NCI-H1105 (cell line): ENCODE measurements at regions not wholly inside any gene's neighbourhood (a gene's known extent, or its start where the extent isn't known, plus 50 kb on each side); places are given as distances from the start of the nearest gene placed in this dataset.

ENCODE experiments used
- DNase-seq: peaks from one replicate; lab custom pipeline; 2025; lab: John Stamatoyannopoulos, UW

DNA sequence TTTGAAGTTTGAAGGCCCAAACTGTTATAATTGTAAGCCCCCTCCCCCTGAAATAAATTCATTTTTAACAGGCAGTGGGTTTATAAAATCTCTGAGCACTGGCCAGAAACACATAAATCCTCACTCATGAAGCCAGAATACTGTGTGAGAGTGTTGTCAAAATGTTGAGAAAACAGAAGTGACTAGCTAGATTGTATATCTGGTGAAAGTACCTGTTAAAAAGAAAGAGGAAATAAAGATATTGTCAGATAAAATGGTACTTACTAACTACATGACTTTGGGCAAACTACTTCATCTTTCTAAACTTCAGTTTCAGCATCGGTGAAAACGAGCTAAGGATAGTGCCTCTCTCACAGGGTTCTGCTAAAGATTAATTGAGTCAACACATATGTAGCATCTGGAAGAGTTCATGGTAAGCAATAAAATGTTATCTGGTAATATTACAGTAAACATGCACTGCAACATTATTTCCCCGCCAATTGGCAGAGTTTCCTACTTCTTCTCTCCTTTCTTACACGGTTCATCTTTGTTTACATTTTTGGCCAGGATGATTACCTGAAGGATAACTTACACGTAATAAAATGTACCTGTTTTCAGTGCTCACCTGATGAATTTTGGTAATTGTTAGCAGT is 202.5 kb upstream of the CHRM2 start:
- no peak for DNase-seq

DNA sequence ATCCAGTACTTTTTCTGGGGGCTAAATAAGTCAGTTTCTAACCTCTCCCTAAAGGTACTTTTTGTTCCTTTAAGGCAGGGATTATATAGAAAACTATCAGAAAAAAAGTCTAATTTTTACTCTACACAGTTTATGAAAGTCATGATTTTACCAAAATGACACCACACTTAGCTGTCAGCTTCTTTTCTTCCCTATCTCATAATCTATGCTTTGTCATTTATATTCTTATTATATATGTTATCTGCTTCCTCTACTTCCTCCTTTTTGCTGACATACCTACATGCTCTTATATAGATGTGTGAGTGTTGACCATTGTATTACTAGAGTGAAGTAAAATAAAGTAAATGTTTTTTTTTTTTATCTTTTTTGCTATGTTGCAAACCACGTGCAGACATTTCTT is 203.9 kb upstream of the CHRM2 start:
- DNase-seq: no peak

DNA sequence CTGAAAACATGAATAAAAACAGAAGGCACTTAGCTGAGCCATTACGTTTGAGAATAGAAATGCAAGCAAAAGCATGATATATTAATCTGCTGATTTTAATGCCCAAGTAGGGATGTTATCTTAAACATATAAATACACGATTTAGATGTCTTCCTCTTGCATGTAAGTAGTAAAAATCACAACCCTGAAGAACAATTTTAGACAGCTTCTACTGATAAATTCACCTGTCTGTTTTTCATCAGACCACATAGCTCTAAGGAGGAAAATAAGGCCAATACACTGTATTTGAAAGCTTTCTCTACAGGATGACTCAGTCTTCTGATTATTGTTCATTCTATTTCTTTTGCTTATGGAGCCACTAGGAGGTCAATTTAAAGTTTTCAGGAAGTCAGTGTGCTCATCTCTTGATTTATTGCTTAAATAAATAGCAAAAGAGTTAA is 210.9 kb upstream of the CHRM2 start:
- DNase-seq: no peak

DNA sequence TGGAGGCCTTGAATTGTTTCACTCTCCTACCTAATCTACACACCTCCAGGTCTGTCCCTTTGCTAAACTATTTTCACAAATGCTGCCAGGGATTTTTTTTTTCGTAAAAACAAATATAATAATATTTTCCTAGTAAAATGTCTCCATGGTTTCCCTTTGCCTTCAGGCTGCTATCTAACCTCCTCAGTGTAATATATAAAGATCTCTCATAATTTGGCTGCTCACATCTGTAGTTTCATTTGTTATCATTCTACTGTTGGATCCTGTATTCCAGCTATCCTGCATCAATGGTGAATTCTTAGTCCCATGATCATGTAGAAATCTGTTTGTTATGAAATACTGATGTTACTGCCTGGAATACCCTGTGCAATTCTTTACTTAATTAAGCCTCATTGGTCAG is 211.9 kb upstream of the CHRM2 start:
- no peak for DNase-seq

DNA sequence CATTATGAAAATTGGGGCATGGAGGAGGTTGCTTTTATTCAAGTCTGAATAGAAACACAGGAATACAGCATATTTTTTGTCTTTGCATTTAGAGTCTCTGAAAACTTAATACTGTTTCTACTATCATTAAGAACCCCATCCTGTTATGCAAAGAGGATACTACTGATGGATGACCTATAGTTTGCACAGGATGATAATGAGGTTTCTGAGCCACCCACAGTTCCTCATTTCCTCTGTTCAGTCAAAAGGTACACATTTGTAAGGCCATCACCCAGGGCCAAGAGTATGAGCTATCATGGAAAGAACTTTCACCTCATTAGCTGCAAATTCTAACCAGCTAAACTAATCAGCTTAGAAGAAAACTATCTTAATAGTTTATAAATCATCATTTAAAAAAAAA is 213.0 kb upstream of the CHRM2 start:
- no peak for DNase-seq

DNA sequence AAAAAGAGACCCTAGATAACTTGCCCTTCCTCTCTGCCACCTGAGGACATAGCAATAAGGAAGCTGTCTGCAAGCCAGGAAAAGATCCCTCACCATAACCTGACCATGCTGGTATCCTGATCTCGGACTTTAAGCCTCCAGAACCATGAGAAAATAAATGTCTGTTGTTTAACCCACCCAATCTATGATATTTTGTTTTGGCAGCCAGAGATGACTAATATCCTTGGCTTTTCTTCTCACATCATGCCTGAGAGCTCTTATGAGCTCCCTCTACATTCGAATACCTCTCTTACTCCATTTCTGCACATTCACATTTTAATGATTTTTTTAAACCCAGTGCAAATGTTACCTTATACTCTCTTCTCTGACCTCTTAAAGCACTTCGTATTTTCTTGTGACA is 214.0 kb upstream of the CHRM2 start:
- no peak for DNase-seq

DNA sequence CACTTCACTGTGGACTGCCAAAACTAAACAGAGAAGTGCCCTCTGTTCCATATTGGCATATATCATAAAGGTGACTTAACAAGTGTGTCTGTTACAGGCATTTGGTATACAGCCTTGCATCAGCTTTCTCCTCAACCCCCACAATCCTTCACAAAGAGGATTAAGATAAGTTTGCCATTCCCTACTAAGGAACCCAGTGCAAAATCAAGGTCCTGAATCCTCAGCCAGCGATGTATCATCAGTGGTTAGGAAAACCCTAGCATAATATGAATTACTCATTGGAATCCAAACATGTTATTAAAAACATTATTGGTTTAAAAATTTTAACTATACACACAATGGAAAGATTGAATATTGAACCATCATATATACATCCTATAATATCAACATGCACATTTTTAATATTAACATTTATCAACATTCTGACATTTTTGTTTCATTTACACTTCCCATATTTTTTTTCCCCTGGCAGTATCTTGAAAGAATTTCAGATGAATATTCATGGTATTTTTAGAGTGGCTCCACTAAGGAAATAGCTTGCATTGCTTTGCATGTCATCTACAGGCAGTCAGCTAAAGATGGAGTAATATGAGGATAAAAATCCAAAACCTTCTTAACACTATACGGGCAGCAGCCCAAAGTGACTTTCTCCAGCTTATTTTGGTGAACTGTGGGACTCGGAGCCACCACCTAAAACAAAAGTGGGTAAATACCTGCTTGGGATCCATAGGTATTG is 215.6 kb upstream of the CHRM2 start:
- DNase-seq: no peak

DNA sequence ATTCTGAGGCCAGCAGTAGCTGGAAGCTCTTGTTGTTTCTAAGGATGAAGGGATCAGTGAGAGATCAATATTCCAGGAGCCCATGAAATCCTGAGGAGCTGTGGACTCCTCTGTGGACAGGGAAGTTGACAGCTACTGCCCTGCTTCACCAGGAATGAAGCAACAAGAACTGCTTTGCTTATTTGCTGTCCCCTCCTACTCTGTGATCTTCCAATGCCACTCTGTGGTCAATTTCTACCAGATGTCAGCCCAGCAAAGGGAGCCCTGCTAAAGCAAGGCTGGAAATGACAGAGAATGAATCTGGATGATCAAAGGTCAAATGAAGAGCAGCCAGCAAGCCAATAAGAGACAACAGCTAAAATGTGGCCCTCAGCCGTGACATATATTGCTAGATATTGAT is 227.5 kb upstream of the CHRM2 start:
- no peak for DNase-seq

DNA sequence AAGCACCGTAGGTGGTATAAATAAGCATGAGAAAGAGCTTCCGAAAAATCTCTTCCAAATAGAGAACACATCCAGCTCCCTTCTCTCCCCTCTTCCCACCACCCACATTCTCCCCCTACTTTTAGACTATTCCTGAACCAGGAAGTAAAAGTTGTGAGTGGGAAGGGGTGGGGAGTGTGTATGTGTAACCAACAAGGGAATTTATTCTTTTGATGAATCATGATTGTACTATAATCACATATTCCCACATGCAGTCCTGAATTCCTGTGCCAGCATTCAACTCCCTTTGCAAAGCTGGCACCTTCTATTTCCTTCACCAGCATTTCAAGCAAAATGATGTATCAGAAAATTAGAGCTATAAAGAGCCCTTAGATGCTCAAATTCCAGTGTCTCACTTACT is 230.6 kb upstream of the CHRM2 start:
- DNase-seq: no peak

DNA sequence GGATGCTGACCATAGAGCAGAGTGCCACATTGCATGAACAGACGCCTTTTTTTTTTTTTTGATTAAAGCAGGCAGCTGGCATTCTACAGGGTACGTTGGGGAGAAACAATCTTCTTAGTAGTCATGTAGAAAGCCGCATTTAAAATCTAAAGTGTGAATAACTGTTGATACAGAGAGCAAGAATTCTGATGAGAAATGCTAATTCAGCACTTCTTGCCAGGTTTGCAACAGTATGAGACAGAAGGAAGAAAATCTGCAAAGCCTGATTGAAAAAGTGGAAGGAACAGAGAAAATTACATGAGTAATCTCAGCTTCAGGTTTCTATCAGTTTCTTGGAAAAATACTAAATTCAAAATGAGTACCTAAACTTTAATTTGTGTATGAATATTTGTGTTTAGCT is 232.7 kb upstream of the CHRM2 start:
- DNase-seq: no peak

DNA sequence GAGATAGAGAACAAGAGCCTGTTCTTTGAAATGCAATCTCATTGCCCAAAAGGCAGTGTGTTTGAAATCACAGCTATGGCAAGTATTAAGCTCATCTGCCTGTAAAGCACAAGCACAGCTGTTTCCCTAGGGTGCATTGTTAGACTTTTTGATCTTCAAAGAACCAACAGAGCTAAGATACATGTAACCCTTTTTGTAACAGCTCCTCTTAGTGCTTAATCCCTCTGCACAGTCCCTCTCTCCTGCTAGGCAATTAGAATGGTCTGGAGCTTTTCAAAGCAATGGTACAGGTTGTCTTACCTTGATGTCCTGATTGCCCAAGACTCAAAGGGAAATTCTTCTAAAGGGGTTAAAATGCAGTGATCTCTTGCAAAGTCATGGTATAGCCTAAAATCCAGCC is 249.6 kb upstream of the CHRM2 start:
- no peak for DNase-seq

DNA sequence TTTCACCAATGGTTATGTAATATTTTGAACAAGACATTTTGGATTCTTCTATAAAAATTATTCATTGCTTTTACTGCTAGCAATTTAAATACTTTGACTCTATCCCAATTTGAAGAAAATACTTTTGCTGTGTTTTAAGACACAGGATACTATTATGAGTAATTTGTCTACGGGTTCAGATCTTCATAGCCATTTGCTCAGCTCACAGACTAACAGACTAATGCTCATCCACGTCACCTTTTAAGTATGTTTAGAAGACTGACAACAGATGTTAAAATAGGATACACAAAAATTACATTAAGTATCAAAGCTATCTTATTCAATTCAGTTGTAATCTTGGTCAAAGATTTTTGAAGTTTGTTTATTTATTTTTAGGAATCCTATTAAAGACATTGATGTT is 251.3 kb upstream of the CHRM2 start:
- no peak for DNase-seq

DNA sequence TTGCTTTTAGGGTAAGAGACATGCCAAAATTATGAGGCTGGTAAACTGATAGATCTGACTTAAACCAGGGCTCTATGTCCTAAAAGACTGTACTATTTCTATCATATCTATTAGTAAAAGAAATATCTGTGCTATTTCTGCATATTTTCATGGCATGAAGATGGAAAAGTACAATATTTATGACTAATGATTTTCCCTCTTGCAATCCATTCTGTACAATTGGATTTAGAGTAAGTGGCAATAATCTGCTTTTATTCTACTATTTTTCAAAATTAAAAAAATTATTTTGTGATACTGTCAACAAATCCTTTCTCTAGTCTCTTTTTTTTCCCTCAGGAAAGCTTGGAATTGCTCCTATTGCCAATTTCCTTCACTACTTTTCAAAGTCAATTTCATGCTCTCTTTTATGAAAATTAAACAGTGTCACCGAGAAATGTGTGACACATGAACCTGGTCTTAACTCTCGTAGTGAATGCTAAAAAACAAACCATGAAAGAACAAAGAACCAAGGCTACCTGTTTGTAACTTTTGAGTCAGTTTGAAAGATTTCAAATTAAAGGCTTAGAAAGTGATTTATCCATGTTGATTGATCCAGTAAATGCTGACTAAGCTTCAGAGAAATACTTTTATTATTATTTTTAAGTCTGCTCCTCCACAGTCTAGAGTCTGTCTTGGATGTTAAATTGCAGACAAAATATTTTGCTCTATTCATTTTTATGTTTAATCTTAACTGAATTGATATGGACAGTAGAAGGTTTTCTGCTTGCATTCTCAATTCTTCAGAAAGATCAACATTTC is 262.7 kb upstream of the CHRM2 start:
- DNase-seq: no peak

DNA sequence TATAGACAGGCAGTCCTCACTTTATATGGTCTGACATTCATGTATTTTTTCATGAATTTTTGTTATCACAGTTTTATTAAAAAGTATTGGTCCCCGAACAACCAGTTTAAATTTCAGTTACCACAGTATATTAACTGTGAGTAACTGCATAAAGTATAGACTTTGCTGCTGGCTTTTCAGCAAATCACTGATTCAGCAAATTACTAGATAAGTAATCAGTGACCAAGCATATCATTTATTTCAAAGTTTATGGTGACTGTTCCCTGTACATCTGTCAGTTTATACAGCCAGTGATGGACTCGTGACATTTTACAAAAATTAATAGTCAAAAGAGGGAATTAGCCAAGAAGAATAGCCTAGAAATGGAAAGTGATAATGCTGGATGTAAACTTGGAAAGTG is 266.7 kb upstream of the CHRM2 start:
- DNase-seq: no peak

DNA sequence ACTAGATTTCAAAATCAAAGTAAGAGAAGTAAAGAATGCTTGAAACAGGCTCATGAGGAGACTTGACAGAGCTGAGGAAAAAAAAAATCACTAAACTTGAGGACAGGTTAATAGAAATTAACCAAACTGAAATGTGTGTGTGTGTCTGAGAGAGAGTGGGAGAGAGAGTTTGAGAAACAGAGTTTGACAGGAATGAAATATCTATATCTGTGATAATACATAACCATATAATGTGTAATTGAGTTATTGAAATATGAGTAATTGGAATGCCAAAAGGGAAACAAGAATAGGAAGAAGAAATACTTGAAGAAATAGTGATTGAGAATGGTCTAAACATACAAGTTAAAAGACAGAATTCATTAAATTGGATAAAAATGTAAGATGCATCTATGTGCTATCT is 268.0 kb upstream of the CHRM2 start:
- no peak for DNase-seq

DNA sequence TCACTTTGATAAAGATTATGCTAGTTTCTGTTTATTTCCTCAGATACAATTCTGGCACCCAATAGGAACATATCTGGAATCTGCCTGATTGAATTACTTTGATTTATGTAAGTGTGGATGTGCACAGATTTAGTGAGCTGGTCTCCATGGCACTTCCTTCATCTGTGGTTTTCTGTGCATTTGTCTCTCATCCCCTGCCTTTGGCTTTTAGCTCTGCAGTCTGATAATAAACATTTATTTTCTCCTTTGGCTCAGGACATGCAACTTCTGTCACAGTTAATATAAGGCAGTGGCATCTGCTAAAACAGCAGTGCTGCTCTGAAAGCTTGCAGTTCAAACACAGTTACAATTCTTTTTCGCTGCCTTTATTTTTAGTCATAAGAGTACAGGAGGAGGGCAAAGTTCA is 273.7 kb upstream of the CHRM2 start:
- no peak for DNase-seq

DNA sequence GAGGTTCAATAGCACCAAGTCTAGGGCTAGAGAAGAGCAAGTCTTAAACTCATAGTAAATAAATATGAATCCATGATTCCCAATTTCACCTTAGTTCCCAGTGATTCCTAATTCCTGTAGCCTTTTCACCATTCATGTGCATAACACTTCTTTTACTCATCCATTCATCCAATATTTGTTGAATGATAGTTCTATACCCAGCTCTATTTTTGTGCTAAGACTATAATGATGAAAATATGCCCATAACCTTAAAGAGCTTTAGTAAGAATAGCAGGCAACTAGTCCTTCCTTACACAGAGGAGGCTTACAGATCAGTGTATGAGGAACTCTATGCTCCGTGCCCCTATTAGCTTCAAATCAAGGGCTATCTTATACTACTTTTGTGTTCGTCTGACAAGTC is 280.2 kb upstream of the CHRM2 start:
- DNase-seq: no peak

DNA sequence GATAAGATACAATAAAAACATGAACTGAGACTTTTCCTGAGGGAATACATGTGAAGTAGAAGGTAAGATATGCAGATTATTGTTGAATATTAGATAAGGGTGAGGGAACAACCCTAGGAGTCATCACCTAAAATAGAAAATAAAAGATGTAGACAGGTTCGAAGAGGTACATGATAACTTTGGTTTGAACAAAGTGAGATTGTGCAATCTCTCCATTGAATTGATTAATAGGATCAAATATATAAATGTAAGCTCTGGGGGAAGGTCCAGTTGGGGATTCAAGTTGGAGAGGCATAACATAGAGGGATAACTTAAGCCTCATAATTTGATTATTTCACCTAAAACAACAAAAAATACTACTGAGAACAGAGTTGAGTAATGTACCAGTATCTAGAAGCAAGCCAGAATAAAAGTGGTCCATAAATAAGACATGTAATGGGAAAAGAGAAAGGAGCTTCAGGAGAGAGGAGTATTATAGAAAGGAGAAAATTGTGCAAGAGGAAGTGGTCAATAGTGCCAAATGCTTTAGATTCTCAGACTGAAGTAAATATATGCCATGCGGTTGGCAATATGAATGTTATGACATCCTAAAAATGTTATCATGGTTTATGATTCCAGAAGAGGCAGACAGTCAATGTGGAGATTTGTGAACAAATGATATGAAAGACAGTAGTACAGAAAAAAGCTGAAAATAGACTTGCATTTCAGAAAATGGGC is 282.3 kb upstream of the CHRM2 start:
- no peak for DNase-seq

DNA sequence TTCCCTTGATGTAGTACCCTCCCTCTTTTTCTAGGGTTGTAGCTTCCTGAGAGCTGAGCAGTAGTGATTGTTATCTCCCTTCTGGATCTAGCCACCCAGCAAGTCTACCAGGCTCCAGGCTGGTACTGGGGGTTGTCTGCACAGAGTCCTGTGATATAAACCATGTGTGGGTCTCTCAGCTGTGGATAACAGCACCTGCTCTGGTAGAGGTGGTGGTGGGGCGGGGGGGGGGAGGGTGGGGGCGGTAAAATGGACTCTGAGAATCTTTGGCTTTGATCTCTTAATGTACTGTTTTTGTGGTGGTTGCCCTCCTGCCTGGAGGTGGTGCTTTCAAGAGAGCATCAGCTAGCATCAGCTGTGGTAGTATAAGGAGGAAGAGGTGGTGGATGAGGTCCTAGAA is 302.0 kb upstream of the CHRM2 start:
- no peak for DNase-seq

DNA sequence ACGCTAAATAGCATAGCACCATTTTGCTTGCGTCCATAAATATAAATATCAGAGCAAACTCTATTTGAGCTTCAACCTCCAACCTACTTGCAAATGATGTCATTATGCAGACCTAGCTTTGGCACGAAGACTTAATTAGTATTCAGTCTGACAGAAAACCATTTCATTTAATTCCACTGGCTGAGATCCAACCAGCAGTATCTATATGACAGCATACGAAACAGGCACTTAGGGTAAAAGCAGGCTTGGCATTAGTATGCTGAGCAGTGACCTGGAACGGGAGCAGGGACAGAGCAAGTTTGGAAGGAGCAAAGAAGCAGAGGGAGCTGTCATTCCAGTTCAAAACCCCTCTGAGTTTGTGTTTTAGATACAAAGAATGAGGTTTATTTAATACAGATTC is 312.5 kb upstream of the CHRM2 start:
- peak; percentile 97 for DNase-seq

DNA sequence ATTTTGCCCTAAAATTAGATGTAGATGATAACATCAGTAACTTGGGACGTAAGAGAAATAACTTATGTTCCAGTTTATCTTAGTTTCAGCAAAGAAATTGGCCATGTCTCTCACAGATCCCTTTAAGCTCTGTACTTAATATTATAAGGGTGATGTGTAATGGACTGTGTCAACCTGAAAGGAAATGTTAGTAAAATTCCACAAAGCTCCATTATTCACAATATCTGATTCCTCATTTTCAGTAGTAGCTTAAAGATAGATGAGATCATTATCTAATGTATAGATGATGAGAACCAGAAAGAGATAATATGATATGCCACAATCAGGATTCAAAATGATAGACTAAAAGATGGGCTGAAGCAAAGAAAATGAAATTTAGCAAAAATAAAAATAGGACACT is 316.8 kb upstream of the CHRM2 start:
- DNase-seq: no peak

DNA sequence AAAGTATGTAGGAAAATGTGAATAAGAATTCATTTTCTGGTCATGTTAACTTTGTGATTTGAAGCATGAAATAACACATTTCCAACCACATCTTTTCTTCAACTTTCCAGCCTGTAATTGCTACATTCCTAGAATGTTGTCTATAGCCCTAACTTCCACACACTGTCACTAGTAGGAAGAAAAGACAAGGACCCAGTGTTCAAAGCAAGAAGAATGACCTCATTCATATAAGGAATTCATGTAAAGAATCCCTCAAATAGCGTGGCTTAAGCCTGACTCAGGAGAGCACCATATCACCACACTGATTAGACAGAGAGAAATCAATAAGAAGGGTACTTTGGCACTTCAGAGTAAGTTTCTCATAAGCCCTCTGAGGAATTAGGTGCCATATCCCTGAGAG is 318.7 kb upstream of the CHRM2 start:
- no peak for DNase-seq

DNA sequence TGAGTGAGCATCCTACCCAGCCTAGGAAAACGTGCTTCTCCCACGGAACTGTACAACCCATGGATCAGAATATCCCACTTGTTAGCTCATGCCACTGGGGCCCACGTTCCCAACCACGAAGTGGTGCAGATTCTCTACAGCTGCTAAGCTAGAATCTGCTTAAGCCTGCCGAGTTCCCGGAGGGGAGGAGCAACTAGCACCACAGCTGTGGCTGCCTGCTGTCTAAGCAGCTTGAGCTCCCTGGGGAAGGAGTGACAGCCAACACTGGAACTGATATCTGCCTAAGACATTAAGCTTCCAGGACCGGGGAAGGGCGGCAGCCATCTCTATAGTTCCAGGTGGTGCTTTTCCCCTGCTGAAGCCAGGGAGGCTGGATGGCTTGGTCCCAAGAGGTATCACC is 334.7 kb upstream of the CHRM2 start:
- no peak for DNase-seq
